SK-N-SH (cell line): ENCODE measurements at regions not wholly inside any gene's neighbourhood (a gene's known extent, or its start where the extent isn't known, plus 50 kb on each side); places are given as distances from the start of the nearest gene placed in this dataset.

Experiments used
- RXRA ChIP-seq: IDR thresholded peaks from 2 replicates; pipeline ENCODE4 v1.4.0; 2012; ENCODE audit warnings: low read depth, mild to moderate bottlenecking, borderline replicate concordance
- TF ChIP-seq, protein P1 (sequence below): IDR thresholded peaks from 2 replicates; pipeline ENCODE4 v1.6.1; 2012; ENCODE audit warnings: mild to moderate bottlenecking, low read depth, low read length, moderate library complexity
- TF ChIP-seq, protein P2 (sequence below): fragments of 200-600 bp; sonication (generic); IDR thresholded peaks from 2 replicates; pipeline ENCODE4 v1.6.1; 2017; ENCODE audit warnings: antibody characterized with exemption, mild to moderate bottlenecking, moderate library complexity
- TF ChIP-seq, protein P3 (sequence below): IDR thresholded peaks from 2 replicates; pipeline ENCODE4 v1.4.0; 2012; ENCODE audit warnings: low read depth, borderline replicate concordance

DNA sequence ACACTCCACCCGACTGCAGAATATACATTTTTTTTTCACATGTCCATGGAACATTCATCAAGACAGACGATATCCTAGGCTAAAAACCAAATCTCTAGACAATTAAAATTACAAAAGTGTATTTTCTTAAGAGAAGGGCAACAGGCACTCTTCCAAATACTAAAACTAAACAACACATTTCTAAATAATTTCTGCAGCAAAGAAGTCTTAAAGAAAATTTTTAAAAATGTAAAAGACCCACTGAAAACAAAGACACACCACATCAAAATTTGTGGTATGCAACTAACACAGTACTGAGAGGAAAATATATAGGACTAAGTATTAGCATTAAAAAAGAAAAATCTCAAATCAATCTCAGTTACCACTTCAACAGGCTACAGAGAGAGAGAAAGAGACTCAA, 570.0 kb downstream of the SLC16A7 start:
- TF ChIP-seq RXRA: no peak
- TF ChIP-seq, protein P1, sequence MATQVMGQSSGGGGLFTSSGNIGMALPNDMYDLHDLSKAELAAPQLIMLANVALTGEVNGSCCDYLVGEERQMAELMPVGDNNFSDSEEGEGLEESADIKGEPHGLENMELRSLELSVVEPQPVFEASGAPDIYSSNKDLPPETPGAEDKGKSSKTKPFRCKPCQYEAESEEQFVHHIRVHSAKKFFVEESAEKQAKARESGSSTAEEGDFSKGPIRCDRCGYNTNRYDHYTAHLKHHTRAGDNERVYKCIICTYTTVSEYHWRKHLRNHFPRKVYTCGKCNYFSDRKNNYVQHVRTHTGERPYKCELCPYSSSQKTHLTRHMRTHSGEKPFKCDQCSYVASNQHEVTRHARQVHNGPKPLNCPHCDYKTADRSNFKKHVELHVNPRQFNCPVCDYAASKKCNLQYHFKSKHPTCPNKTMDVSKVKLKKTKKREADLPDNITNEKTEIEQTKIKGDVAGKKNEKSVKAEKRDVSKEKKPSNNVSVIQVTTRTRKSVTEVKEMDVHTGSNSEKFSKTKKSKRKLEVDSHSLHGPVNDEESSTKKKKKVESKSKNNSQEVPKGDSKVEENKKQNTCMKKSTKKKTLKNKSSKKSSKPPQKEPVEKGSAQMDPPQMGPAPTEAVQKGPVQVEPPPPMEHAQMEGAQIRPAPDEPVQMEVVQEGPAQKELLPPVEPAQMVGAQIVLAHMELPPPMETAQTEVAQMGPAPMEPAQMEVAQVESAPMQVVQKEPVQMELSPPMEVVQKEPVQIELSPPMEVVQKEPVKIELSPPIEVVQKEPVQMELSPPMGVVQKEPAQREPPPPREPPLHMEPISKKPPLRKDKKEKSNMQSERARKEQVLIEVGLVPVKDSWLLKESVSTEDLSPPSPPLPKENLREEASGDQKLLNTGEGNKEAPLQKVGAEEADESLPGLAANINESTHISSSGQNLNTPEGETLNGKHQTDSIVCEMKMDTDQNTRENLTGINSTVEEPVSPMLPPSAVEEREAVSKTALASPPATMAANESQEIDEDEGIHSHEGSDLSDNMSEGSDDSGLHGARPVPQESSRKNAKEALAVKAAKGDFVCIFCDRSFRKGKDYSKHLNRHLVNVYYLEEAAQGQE: no peak
- TF ChIP-seq, protein P2, sequence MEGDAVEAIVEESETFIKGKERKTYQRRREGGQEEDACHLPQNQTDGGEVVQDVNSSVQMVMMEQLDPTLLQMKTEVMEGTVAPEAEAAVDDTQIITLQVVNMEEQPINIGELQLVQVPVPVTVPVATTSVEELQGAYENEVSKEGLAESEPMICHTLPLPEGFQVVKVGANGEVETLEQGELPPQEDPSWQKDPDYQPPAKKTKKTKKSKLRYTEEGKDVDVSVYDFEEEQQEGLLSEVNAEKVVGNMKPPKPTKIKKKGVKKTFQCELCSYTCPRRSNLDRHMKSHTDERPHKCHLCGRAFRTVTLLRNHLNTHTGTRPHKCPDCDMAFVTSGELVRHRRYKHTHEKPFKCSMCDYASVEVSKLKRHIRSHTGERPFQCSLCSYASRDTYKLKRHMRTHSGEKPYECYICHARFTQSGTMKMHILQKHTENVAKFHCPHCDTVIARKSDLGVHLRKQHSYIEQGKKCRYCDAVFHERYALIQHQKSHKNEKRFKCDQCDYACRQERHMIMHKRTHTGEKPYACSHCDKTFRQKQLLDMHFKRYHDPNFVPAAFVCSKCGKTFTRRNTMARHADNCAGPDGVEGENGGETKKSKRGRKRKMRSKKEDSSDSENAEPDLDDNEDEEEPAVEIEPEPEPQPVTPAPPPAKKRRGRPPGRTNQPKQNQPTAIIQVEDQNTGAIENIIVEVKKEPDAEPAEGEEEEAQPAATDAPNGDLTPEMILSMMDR: no peak
- TF ChIP-seq, protein P3, sequence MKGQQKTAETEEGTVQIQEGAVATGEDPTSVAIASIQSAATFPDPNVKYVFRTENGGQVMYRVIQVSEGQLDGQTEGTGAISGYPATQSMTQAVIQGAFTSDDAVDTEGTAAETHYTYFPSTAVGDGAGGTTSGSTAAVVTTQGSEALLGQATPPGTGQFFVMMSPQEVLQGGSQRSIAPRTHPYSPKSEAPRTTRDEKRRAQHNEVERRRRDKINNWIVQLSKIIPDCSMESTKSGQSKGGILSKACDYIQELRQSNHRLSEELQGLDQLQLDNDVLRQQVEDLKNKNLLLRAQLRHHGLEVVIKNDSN: no peak
